Cardiac septum (tissue), 1 donor: ENCODE measurements at regions not wholly inside any gene's neighbourhood (a gene's known extent, or its start where the extent isn't known, plus 50 kb on each side); places are given as distances from the start of the nearest gene placed in this dataset.

Source experiments
- DNase-seq: peaks from one replicate; pipeline ENCODE4 v3.0.0-alpha.2; 2020; ENCODE audit warnings: low spot score
- intact Hi-C: fragments of 100-400 bp; cut with DNase I; formaldehyde crosslinking; loops from one replicate; pipeline ENCODE4 v1.14.0; 2022
- donor health status: DM: no; HTN: no; CAD: no.

DNA sequence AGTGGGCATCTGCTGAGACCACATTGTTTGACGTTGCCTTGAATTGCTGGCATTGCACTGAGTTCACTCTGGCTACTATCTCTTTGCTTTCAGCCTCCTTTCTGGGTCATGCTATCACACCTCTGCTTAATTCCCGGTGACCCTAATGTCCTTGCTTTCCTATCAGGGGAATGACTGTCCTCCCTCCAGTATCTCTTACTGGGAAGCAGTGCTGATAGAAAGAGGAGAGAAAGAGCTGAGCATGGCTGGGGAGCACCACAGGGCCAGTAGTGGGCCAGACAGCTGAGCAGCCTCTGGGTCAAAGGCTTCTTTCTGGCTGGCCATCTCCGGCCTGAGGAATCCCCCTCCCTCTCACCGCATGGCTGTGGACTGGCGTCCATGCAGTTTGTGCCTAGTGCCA, 428.7 kb downstream of the INHBA start:
- no peak for DNase-seq
- intact Hi-C loops = no loop called here

DNA sequence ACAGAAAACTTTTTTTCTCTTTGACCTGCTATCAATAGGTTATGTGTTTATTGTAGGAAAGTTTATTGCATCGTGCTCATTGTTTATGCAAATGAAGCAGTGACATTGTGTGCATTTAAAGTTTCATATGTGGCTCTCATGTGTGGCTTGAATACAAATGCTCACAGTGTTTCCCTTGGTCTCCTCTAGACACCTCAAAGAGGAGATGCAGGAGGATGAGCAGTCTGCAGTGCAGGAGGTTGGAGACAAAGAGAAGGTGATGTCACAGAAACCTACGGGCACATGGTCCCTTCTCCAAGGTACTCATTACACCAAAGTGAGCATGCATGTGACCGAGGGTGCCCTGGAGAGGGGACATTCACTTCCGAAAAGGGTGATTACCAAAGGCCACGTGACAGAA, 430.2 kb downstream of the INHBA start:
- DNase-seq = no peak
- intact Hi-C loops = no loop called here

DNA sequence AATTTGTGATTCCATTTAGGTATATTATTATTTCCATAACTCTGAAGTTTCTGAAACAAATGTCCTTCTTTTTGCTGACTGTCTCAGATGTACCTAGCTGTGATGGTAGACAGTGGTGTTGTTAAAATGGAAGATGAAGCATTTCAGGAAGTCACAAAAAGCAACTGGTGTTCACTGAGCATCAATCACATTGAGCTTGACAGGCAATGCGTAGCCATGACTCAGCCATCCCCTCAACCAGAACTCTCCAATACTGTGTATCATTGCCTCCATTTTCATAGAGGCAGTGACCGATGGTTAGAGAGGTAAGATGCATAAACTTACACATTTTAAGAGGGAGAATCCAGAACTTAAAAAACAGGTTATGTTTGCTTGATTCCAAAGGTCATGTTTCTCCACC, 434.0 kb downstream of the INHBA start:
- no peak for DNase-seq
- intact Hi-C loops = no loop called here

DNA sequence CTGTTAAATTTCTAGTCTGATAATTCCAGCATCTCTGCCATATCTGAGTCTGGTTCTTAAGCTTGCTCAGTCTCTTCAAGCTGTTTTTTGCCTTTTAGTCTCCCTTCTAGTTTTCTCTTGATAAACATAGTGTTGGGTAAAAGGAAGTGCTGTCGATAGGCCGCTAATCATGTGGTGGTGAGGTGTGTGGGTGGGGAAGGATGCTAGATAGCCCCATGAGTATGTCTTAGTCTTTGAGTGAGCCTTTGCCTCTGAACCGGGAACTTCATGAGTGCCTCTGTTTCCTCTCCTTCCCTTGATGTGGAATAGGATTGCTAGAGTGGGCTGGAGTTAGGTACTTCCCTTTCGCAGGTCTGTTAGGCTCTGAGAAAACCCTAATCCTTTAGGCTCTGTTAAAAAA, 441.8 kb downstream of the INHBA start:
- intact Hi-C loops = no loop called here
- no peak for DNase-seq

DNA sequence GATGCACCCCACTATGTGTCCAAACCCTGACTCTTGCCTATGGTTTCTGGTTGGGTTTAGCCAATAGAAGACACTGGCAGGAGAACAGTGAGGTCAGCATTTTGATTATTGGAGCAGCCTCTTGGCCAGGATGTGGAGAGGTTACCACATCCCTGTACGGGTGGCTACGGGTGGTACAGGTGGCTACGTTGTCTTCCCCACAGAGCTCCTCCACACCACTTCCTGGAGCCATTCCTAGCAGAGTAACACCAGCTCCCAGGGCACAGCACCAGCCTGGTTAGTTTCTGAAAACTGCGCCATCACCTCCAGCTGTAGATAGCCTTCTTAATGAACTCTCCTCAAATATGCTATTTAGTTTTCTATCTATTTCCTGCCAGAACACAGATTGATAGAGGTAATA, 445.2 kb downstream of the INHBA start:
- intact Hi-C loops = no loop called here

DNA sequence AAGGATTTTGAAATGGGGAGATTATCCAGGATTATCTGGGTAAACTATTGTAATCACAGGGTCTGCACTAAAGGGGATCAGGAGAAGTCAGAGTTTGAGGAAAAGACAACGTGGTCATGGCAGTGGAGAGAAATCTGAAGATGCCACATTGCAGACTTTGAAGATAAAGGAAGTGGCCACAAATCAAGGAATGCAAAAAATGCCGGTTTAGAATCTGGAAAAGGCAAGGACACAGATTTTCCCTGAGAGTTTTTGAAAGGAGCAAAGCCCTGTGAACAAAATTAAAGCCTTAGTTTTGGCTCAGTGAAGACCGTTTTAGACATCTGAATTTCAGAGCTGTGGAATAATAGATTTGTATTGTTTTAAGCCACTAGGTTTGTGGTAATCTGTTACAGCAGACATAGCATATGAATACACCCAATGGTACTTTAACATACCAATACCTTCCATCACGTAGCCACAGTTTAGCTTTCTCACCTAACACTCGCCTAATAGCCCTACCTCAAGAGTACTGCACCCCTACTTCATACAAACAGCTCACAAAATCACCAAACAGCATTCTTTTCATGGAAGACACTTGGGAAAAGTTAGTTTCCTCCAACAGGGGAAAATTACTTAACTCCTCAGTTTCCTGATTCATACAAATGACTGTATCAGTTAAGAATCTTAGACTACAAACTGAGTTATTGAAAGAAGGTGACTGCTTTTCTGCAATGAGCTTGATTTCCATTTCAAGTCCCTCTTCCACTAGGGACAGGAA, 446.5 kb downstream of the INHBA start:
- no peak for DNase-seq
- intact Hi-C loops = no loop called here

More for the DNA sequence above, 445.2 kb downstream of the INHBA start:
- no peak for DNase-seq

DNA sequence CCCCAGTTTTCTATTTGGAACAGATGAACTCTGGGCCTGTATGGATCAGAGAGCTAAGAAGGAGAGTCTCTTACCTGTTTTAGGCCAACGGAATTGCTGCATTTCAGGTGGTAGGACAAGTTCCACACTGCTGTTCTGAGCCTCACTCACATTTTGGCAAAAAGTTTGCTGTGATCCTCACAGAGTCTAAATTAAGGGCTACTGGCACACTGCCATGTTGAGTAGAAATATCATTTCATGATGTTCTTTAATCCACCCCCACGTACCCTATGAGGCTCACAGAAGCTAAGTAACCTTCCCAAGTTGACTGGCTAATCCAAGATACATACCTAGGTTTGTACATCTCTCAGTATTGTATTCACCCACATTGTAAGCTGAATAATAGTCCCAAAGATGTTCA, 447.2 kb downstream of the INHBA start:
- intact Hi-C loops = no loop called here
- no peak for DNase-seq

DNA sequence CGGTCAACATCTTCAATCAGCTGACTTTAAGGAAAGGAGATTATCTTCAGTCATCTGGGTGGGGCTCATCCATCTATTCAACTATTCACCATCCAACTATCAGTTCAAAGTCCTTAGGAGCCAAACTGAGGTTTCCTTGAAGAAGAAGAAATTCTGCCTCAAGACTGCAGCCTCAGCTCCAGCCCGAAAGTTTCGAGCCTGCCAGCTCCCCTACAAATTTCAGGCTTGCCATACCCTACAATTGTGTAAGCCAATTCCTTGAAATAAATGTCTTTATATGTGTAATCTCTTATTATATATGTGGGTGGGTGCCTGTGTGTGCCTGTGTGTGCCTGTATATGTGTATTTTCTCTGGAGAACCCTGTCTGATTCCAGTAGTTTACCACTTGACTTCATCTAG, 447.8 kb downstream of the INHBA start:
- intact Hi-C loops = no loop called here
- DNase-seq = no peak

DNA sequence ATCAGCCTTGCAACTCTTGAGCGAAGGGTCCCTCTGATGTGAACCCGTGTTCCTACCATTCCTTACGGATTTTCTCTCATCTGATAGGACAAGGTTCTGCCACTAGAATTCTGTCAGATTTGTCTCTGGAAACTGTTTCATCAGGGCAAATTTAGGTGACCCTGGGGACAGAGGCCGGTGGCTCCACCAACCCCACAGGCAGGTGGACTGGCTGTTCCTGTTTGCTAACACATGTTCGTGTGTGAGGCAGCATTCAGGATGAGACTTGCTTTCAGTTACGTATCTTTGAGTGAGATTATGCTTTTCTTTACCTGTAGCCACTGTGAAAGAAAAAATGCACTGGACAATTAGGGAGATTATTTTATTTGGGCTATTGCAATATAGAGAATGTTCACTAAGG, 449.9 kb downstream of the INHBA start:
- DNase-seq = no peak
- intact Hi-C loops = no loop called here

DNA sequence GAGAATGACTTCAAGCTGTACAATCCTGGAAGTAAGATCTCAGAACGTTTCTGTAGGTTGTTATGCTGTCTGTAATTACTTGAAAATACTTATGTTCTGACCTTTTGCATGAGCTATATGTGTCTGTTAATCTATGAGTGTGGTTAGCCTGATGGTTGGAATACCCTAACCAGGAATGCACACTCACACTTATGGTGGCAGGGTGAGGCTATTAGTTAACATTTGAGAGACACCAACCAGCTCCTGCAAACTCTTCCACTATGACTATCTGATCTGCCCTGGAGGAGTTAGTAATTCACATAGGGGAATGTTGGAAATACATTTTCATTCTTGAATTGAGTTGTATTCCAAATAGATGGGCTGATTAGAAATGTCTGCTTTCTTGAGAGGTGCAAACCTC, 450.3 kb downstream of the INHBA start:
- no peak for DNase-seq
- intact Hi-C loops = no loop called here

DNA sequence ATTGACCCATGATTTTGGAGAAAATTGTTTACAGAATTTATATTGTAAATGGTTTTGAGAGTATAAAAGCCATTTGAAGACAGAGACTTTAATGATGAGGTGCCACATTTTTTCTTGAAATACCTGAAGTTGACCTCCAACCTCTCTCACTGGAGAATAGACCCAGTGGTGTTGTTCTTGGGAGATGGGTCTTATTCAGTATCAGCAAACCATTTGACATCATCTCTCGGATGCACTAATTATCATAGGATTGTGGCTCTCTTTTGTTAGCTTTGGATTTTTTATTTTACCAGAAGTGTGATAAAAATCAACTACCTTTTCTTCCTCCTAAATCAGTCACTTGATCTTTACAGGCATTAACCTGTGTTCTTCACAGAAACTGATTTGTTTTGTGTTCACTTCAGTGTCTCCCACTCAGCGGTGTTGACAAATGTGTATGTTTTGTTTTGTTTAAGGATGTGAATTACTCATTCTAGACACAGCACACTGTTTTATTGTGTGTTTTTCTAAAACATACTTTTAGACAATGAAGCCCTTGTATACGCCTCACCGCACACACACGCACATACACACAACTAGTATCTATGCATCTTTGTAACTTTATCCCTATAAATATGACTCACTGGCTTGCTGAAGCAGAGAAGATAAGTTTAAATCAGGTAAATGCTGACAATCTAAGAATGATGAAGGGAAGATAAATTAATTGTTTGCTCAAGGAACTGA, 455.6 kb downstream of the INHBA start:
- intact Hi-C loops = no loop called here
- DNase-seq = no peak

DNA sequence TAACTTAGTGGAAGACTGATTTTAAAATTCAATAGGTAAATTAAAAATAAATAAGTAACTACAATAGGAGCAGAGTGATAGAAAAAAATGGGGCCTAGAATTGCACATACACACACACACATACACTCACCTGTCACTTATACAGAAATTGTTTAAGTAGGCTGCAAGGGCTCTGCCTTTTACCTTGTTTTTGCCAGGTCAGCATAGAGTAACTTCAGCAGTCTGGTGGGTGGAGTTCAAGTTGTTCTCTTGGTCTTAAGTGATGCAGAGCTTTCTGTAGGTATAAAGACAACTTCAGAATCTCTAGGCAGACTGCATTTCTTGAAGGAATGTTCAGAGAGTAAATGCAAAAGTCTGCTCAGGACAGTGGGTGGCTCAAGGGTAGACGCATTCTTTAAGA, 457.0 kb downstream of the INHBA start:
- intact Hi-C loops = no loop called here

DNA sequence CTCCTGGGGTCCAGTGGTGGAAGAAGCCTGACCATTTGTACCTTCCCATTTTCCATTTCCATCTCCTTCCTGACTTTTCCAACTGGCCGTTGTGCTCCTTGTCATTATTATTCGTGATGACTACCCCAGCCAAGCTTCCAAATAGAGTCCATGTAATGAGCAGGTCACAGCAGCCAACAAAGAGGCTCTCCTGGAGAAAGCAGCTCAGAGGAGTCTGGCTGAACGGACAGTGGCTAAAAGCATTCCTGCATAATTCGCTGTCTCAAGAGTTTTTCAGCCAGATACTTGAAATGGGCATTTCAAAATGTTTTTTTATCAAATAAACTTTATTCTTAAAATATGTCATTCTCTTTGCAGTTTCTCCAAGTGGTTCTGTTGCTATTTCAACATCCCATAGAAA, 458.6 kb downstream of the INHBA start:
- intact Hi-C loops = no loop called here
- no peak for DNase-seq

More for the DNA sequence above, 457.0 kb downstream of the INHBA start:
- no peak for DNase-seq

DNA sequence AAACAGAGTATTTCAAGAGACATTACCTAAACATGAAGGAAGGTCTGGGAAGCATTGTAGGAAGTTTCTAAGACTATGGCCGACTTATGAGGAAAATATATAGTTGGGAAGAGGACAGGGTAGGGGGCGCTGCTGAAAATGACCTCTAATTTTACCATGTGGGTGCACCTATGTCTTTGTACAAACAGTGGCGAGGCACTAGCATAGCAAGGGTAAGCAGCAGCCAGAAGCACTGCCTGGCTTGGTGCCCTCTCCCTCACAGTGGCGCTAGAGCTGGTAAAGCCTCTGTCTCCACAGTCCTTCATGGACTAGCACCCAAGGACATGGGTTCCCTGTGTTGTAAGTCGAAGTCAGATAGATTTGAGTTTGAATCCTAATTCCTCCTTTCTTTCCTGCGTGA, 461.2 kb downstream of the INHBA start:
- no peak for DNase-seq
- intact Hi-C loops = no loop called here

DNA sequence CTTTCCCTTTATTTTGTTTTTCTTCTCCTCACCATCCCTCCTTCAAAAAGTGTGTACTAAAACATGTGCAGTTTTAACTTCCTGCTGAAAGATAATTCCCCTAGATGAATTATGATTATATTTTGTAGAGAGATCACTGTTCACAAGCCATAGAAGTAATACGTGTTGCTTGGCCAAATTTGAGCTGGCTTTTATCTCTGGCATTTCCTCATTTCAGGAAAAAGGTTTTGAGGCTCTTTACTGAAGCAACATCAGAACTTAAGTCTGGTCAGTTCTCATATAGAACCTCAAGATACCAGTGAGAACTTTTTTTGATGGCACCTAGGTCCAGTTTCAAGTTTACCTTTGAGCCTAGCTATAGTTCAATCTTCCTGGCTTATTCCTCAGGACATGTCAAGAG, 463.3 kb downstream of the INHBA start:
- DNase-seq = no peak
- intact Hi-C loops = no loop called here

DNA sequence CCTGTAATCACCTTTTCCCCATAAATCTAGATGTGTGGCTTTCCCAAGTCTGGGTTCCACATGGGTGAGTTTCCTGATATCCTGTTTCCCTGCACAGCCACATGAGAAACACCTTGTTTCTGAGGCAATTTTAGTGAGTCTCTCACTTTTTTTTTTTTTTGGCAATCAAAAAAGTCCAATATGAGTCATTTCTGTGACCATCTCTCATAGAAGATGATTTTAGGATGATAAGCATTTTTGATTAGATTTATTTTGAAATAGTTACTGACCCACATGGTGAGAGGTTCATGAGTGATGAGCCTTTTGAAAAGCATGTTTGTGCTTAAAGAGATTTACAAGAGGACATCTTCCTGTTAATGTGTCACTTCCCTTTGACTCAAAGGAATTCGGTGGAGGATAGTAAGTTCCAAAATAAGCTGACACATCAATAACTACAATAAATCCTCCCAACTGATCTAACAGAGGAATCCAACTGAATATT, 464.0 kb downstream of the INHBA start:
- intact Hi-C loops = no loop called here
- no peak for DNase-seq

DNA sequence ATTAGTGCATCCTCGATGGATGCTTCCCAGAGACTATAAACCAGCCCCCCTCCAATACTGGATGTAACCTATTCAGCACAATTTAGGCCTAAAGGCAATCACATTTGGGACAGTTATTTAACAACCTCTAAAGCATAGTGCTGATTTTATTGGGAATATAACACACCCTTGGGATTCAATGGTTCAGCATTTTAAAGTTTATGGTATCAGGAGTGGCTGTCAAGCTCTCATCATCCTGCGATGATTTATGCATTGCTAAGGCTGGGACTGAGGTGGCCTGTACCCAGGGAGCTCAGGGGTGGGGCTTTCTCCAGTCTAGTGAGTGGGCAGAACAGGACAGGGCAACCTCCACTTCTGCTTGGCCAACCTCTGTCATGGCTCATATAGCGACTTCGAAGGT, 464.9 kb downstream of the INHBA start:
- intact Hi-C loops = no loop called here
- DNase-seq = no peak

DNA sequence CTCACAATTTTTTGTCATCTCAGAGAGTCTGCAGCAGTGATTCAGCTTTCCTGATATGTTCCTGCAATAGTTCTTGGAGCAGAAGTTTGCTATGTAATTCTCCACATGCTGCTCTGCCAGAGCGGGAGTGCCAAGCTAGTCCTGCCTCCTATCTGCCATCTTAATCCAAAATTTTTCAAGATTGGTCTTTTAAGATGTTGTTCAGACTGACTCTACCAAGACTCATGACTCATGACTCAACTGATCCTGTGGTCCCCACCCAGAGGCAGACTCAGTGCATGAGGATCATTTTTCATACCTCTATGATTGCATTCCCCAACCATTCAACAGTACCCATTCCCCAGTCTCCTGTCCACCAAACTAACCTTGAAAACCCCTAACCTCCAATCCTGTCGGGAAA, 470.8 kb downstream of the INHBA start:
- intact Hi-C loops = no loop called here
- DNase-seq = no peak

DNA sequence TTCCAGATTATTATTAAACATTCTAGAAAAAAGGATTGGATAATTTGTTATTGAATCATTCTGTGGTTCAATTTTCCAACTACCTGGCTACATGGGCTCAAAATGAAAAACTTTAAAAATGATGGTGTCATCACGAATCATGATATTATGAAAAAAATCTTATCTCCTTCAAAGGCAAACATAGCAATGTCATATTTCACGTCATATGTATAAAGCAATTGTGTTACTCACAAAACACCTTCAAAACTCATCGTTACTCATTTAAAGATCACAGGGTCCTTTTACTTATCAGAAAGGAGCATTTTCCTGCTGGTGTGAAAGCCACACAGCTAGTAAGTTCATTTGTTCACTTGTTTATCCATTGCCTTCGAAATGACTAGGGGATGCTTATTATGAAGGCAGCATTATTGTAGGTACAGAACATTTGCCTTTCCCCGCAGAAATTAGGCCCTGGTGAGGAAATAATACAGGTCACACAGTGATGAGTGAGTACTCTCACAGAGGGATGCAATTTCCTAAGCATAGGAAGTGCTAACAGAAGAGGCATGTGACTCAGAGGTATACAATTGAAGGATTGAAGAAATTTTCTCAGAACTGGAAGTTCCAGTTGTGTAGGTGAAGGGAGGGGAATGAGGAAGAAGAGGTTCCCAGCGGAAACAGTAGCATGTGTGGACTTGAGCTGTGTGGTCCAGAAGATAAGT, 478.7 kb downstream of the INHBA start:
- intact Hi-C loops = no loop called here
- DNase-seq = no peak

DNA sequence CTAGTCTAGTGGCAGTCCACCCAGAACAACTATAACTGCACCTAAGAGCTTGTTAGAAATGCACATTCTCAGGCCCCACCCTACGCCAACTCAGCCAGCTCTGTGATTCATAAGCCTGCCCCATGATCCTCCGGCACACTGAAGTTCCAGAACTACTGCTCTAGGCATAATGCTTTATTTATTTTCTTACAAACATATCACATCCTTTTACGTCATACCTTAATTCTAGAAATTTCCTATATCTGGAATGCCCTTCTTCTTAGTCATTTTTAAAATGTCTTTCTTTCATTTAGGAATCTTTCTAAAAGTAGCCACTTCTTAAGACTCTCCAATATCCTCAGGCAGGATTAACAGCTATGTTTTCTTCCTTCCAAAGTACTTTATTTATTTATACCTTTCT, 480.1 kb downstream of the INHBA start:
- DNase-seq = no peak
- intact Hi-C loops = no loop called here

DNA sequence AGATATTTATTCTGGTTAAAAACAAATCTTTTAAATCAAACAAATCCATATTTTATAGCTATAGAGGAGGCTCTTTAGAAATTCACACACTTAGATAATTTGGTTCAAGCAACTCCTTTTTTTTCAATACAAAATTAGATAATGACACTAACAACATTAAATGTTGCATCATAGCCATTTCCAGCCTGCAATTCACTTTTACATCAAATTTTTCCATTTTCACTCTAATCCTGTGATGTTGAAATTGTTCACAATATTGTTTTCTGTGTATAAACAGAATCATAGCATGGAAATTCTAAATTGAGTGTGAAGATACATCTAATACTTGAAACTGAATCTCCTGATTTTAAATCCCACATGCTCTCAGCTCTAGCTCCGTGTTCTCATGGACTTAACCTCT, 482.6 kb downstream of the INHBA start:
- intact Hi-C loops = no loop called here
- no peak for DNase-seq
